ENCODE measurements at regions not wholly inside any gene's neighbourhood (a gene's known extent, or its start where the extent isn't known, plus 50 kb on each side); places are given as distances from the start of the nearest gene placed in this dataset.
"Not testable (repeated sequence)": the region's sequence is repeated elsewhere in the genome, so short reads cannot be mapped to it uniquely, and the experiment has no call there.

DNA sequence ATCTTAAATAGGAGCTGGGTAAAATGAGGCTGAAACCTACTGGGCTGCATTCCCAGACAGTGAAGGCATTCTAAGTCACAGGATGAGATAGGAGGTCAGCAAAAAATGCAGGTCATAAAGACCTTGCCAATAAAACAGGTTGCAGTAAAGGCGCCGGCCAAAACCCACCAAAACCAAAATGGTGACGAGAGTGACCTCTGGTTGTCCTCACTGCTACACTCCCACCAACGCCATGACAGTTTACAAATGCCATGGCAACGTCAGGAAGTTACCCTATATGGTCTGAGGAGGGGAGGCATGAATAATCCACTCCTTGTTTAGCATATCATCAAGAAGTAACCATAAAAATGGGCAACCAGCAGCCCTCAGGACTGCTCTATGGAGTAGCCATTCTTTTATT, 100.9 kb downstream of the FZD1 start:
- peaks cover 0 to 12% (median 0%) of the 10 kb centered on the region in 5 donors for H3K27me3 Mint-ChIP-seq
- DNase-seq, H3K4me3 Mint-ChIP-seq, H3K36me3 Mint-ChIP-seq, H3K4me1 Mint-ChIP-seq, H3K9me3 Mint-ChIP-seq, ATAC-seq, H3K27ac Mint-ChIP-seq, POLR2A ChIA-PET: not testable (repeated sequence)

DNA sequence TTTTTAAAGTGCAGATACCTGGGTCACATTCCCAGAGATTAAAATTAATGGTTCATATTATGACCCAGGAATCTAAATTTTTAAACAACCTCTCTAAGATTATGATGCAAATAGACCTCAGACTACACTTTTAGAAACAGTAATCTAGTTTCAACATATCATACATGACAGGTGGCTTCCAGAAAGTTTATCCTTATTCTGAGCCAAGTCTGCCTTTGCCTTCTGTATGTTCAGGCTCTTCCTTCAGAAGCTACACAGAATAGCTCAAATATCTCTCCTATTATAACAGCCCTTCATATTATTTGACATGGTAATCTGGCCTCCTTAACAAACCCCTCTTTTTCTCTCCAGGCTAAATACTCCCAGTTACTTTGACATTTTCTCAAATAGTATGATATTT, 101.9 kb downstream of the FZD1 start:
- DNase-seq, result no peak
- Mint-ChIP-seq H3K36me3 (no peaks in the 10 kb centered on the region), H3K9me3 (peaks cover 0 to 3% (median 0%) of the 10 kb centered on the region in 9 donors), H3K27ac (no peak overlapping the region), H3K4me3 (no peak overlapping the region), H3K27me3 (peaks cover 0 to 10% (median 0%) of the 10 kb centered on the region in 5 donors), H3K4me1 (no peaks in the 10 kb centered on the region)
- no peak for ATAC-seq
- POLR2A ChIA-PET, result no interaction called here

DNA sequence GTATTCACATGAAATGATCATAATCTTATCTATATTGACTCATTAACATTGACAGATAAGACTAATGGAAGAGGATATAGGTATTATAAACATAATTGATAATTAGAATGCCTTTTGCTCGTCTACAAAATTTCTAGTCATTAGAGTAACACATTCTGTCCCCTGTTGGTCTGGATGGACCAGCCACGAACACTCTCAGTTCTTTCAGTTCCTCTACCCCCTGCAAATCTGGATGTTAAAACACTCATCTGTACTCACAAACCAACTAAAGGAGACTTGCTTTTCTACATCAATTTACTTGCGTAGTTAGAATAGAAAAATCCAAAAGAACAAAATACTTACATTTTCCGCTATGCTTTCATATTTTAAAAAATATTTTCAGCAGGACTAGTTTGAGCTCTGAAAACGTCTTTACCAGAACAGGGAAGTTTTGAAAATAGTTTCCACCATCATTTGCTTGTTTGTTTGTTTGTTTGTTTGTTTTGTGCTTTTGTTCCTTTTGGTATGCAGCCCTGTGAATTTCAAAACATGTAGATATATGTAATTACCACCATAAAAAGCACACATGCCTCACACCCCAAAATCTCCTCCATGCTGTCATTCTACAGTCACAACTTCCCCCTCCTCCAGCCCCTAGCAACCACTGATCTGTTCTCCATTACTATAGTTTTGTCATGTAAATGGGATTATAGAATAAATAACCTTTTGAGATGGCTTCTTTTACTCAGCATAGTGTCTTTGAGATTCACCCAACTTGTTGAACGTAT, 103.8 kb downstream of the FZD1 start:
- POLR2A ChIA-PET, result no interaction called here
- Mint-ChIP-seq H3K4me1 (no peaks in the 10 kb centered on the region), H3K27ac (no peak overlapping the region), H3K36me3 (no peaks in the 10 kb centered on the region), H3K27me3 (peaks cover 0 to 8% (median 0%) of the 10 kb centered on the region in 5 donors), H3K4me3 (no peak overlapping the region), H3K9me3 (peaks cover 0 to 4% (median 0%) of the 10 kb centered on the region in 9 donors)
- DNase-seq (no peak), ATAC-seq (no peak)

DNA sequence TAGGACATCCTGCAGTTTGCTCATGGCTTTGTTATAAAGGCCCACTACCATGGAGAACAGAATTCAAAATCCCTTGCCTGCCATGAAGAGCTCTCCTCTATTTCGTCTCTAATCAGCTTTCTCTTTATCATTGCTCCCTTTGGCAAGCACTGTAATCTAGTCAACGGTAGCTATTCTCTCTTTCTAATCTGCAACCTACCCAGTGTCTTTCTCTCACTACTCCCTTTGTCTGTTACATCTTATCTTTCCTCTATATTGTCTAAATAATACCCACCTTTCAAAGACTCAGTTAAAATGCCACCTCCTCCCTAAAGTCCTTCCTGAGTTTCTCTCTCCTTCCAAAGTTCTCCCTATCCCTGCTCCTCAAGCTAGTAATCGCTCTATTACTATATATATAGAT, 108.1 kb downstream of the FZD1 start:
- H3K9me3 Mint-ChIP-seq, result peaks cover 0 to 4% (median 0%) of the 10 kb centered on the region in 9 donors
- ATAC-seq (no peak), DNase-seq (no peak)
- no peaks in the 10 kb centered on the region for H3K36me3 Mint-ChIP-seq
- no peaks in the 10 kb centered on the region for H3K4me1 Mint-ChIP-seq
- H3K27ac Mint-ChIP-seq, result no peak overlapping the region
- POLR2A ChIA-PET, result no interaction called here
- H3K4me3 Mint-ChIP-seq, result no peak overlapping the region
- peaks cover 0 to 9% (median 3%) of the 10 kb centered on the region in 5 donors for H3K27me3 Mint-ChIP-seq

DNA sequence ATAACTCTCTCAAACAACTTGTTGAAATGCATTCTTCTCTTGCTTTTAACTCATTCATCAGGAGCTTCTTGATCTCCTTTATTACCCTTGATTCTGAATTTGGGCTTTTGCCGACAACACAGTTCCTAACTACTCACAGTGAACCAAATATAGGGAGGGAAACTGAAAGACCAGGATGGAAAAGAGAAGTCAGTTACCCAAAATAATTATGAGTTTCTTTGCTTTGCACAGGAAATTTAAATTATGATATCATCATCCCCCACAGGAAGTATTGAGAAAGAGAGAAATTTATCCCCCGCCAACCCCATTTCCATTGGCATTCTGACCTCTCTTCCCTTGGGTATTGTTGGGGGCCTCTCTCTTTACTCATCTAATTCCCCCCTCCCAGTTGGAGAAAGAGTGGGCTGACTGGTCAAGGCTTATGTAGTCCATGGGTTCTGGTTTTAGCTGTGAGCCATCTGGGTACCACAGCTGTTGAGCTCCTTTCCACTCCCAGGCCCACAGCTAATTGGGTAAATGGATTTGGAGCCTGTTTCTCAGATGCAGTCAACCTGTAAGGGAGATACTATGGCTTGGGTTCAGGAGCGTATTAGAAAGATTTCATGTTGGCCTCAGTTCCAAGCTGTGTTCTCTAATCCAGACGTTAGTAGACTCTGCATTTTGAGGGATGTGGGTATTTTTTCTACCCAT, 109.0 kb downstream of the FZD1 start:
- Mint-ChIP-seq H3K9me3 (peaks cover 0 to 4% (median 0%) of the 10 kb centered on the region in 9 donors), H3K4me1 (no peaks in the 10 kb centered on the region), H3K27me3 (peaks cover 0 to 13% (median 3%) of the 10 kb centered on the region in 5 donors), H3K36me3 (no peaks in the 10 kb centered on the region), H3K27ac (no peak overlapping the region), H3K4me3 (no peak overlapping the region)
- ATAC-seq, result no peak
- POLR2A ChIA-PET, result no interaction called here
- DNase-seq, result no peak

DNA sequence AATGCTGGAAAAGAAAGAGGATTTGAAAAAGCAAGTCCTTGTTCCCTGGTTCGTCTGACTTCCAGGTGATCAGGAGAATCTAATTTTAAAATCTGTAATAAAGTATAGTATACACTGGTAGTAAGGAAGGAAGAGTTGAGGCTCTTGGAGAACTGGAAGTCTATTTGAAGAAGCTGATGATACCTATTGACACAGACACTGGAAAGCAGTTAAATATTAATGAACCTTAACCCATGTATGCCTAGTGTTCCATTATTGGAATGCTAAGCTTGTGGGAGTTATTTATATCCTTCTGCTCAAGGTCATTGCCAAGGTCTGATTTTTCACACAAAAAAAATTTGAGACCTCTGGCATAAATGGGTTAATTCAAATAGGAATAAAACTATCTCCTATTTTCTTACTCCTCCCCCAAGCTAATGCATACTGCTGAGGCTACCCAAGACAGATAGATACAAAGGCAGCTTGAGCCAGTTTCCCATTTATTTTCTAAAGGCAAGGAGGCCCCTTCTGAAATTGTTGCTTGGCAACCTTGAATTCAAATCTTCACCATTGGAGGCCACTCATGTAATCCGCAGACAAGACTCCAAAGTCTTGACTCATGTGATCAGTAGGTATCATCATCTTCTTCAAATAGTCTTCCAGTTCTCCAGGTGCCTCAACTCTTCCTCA, 110.2 kb downstream of the FZD1 start:
- ATAC-seq (no peak), DNase-seq (no peak)
- H3K4me1 Mint-ChIP-seq, result no peaks in the 10 kb centered on the region
- H3K9me3 Mint-ChIP-seq, result peaks cover 0 to 4% (median 0%) of the 10 kb centered on the region in 9 donors
- H3K27me3 Mint-ChIP-seq, result peaks cover 0 to 13% (median 3%) of the 10 kb centered on the region in 5 donors
- H3K4me3 Mint-ChIP-seq, result no peak overlapping the region
- H3K27ac Mint-ChIP-seq, result no peak overlapping the region
- H3K36me3 Mint-ChIP-seq, result no peaks in the 10 kb centered on the region
- POLR2A ChIA-PET, result no interaction called here

DNA sequence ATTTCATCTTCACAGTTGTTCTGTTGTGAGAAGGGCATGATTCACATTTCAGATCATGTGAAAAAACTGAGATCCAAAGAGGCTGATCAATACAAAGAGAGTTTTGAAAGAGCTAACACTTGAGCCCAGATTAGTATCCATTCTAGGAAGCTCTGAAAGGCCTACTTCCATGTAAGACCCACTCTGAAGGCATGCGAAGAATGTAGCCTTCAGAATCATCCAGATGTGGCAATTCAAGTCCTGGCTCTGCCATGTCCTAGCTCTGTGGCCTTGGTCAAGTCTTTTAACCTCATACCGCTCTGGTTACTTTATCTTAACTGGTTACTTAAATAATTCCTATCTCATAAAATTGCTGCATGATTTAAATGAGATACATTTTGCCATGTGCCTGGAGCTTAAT, 111.1 kb downstream of the FZD1 start:
- Mint-ChIP-seq H3K27me3 (peaks cover 0 to 13% (median 3%) of the 10 kb centered on the region in 5 donors), H3K27ac (no peak overlapping the region), H3K4me3 (no peak overlapping the region), H3K36me3 (no peaks in the 10 kb centered on the region), H3K9me3 (peaks cover 0 to 4% (median 0%) of the 10 kb centered on the region in 9 donors), H3K4me1 (no peaks in the 10 kb centered on the region)
- DNase-seq, result no peak
- no peak for ATAC-seq
- POLR2A ChIA-PET, result no interaction called here

DNA sequence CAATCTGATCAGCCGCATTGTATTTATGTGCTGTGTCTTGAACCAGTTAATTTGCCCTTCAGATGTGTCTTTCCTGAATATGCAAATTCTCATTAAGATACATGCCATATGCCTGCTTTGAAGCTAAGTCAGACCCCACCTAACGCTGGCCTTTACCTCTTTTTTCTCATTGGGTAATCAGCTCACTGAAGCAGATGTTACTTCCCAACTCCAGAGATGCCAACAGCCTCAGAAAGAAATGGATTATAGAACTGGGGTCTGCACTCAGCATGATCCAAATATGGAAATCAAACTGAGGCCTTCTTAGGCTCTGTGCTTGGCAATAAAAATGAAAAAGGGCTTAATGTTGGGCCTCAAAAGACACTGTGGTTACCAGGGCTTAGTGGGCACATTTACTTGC, 113.9 kb downstream of the FZD1 start:
- H3K36me3 Mint-ChIP-seq, result no peaks in the 10 kb centered on the region
- peaks cover 0 to under 1% (median 0%) of the 10 kb centered on the region in 4 donors for H3K4me1 Mint-ChIP-seq
- no peak for ATAC-seq
- H3K27me3 Mint-ChIP-seq, result peaks cover 0 to 7% (median 0%) of the 10 kb centered on the region in 5 donors
- POLR2A ChIA-PET, result no interaction called here
- H3K4me3 Mint-ChIP-seq, result no peak overlapping the region
- H3K27ac Mint-ChIP-seq, result no peak overlapping the region
- H3K9me3 Mint-ChIP-seq, result peaks cover 0 to 5% (median 0%) of the 10 kb centered on the region in 9 donors
- DNase-seq, result no peak

DNA sequence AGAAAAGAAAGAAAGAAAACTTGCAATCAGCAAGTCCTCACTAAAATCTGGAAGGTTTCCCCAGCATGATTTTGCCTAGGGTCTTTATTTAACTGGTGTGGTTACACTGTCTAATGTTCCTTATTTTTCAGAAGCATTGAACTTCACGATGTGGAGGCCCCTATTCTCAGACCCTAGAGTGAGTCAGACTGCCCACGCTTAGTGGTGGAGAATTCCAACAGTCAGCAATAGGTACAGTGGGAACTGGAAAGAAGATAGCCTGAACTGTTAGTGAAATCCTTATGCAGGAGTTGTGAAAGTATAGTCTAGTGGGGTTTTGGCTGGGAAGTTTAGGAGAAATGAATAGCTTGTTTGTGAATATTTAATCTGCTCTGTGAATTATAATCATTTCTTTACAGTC, 115.0 kb downstream of the FZD1 start:
- ATAC-seq, result no peak
- Mint-ChIP-seq H3K9me3 (peaks cover 0 to 11% (median 0%) of the 10 kb centered on the region in 9 donors), H3K4me1 (peaks cover 0 to 3% (median 0%) of the 10 kb centered on the region in 4 donors), H3K27ac (no peak overlapping the region), H3K4me3 (no peak overlapping the region), H3K36me3 (no peaks in the 10 kb centered on the region), H3K27me3 (peaks cover 0 to 7% (median 0%) of the 10 kb centered on the region in 5 donors)
- no peak for DNase-seq
- POLR2A ChIA-PET, result no interaction called here

DNA sequence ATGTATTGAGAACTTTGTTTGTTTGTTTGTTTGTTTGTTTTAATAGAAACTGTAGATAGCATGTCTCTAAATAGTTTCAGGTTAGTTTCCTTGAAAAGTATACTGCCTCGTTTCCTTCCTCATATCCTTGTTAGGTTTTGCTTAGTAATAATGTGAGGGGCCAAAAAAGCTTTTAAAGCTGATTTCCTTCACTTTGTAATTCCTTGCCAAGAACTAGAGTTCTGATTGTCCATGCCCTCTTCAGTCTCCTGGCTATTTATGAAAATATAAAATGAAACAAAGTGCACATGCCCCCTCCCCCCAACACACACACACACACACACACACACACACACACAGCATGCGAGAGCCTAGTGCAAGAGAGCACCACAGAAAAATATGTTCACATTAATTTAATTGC, 115.8 kb downstream of the FZD1 start:
- H3K36me3 Mint-ChIP-seq, result no peaks in the 10 kb centered on the region
- no peak for ATAC-seq
- no peak overlapping the region for H3K27ac Mint-ChIP-seq
- H3K27me3 Mint-ChIP-seq, result peaks cover 0 to 6% (median 0%) of the 10 kb centered on the region in 5 donors
- H3K9me3 Mint-ChIP-seq, result peaks cover 0 to 11% (median 0%) of the 10 kb centered on the region in 9 donors
- POLR2A ChIA-PET, result no interaction called here
- peaks cover 0 to 3% (median 0%) of the 10 kb centered on the region in 4 donors for H3K4me1 Mint-ChIP-seq
- DNase-seq, result no peak
- no peak overlapping the region for H3K4me3 Mint-ChIP-seq

DNA sequence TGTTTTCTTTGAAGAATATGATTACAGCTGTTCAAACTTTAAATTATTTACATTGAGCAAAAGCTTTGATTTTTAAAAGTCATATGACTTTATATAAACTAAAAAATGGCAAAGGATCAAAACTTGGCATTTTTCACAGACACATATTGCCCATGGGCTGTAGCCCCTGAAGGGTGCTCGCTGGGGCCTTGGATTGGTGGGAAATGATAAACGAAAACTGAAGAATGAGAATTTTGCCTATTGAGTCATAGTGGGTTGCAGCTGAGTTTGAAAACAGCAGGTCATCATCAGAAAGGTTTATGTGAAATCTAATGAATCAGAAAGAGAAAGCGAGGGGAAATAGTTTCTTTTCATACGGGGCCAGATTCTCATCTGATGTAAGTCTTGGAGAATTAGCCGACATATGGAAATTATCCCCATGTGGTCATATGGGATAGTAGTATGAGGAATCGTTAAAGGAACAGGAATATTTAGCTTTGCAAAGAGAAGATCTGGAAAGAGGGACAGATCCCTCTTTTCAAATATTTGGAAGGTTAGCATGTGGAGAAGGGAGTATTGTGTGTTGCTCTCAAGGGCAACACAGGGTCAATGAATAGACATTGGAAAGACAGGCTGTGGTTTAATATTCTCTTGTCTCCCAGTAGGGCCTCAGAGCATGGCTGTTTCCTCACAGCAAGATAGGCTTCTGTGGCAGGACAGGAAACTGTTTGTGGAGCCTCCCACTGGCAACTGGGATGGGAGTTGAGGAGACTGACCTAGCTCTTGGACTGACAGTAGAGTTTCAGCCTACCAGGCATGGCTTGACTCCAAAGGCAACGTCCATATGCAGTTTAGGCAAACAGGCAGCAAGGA, 119.0 kb downstream of the FZD1 start:
- peaks cover 0 to 3% (median 0%) of the 10 kb centered on the region in 4 donors for H3K4me1 Mint-ChIP-seq
- no peaks in the 10 kb centered on the region for H3K36me3 Mint-ChIP-seq
- peaks cover 0 to 4% (median 0%) of the 10 kb centered on the region in 5 donors for H3K27me3 Mint-ChIP-seq
- ATAC-seq (no peak), DNase-seq (no peak)
- H3K27ac Mint-ChIP-seq, result peak overlapping the region in 1 of 10 donors; percentile 9
- peaks cover 0 to 13% (median 4%) of the 10 kb centered on the region in 9 donors for H3K9me3 Mint-ChIP-seq
- no peak overlapping the region for H3K4me3 Mint-ChIP-seq
- POLR2A ChIA-PET, result no interaction called here

DNA sequence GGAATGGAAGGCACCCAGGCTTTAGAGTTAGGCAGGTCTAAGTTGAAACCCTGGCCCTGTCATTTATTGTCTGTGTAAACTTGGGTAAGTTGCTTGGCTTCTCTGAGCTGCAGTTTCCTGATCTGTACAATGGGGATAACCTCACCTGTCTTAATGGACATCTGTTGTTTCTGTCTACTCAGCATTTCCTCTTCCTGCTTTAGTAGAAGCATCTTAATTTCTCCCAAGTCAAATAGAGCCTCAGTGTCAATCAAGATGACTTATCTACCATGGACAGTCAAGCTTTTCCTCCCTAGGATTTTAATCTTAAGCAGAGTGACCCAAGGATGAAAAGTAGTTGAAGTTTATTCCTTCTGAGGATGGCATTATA, 119.7 kb downstream of the FZD1 start:
- POLR2A ChIA-PET, result no interaction called here
- H3K4me1 Mint-ChIP-seq, result peaks cover 0 to 3% (median 0%) of the 10 kb centered on the region in 4 donors
- no peak overlapping the region for H3K4me3 Mint-ChIP-seq
- H3K9me3 Mint-ChIP-seq, result peaks cover 0 to 13% (median 4%) of the 10 kb centered on the region in 9 donors
- no peaks in the 10 kb centered on the region for H3K36me3 Mint-ChIP-seq
- DNase-seq (no peak), ATAC-seq (no peak)
- H3K27me3 Mint-ChIP-seq, result peaks cover 0 to 4% (median 0%) of the 10 kb centered on the region in 5 donors
- no peak overlapping the region for H3K27ac Mint-ChIP-seq
